ENCODE measurements at regions not wholly inside any gene's neighbourhood (a gene's known extent, or its start where the extent isn't known, plus 50 kb on each side); places are given as distances from the start of the nearest gene placed in this dataset.
"Not testable (repeated sequence)": the region's sequence is repeated elsewhere in the genome, so short reads cannot be mapped to it uniquely, and the experiment has no call there.

- in situ Hi-C loops (cut with MboI; ENCODE audit: low sequenced_read_pairs); H2BK20ac ChIP-seq (ENCODE audit: low read depth, low read length); H2AFZ ChIP-seq (replicated peaks; ENCODE audit: low read length, poor library complexity); H3K4me3 ChIP-seq (ENCODE audit: insufficient read depth, low read depth, low read length); H3K9ac ChIP-seq (ENCODE audit: low read depth, low read length); H3K79me1 ChIP-seq (ENCODE audit: low read depth in 1 of 2, low read length in 2 of 2); H4K8ac ChIP-seq (ENCODE audit: low read depth in 2 of 2, low read length in 2 of 2); H4K91ac ChIP-seq (ENCODE audit: insufficient read depth, low read depth, low read length); H3K18ac ChIP-seq (ENCODE audit: low read depth, low read length); H3K27me3 ChIP-seq (ENCODE audit: control insufficient read depth, insufficient read depth, low read length); H2BK15ac ChIP-seq (ENCODE audit: low read depth, low read length); H3K36me3 ChIP-seq (ENCODE audit: control insufficient read depth, insufficient read depth, low read length); H3K14ac ChIP-seq (replicated peaks; ENCODE audit: low read depth, low read length); POLR2A ChIA-PET (ENCODE audit: unreplicated experiment); H2AK9ac ChIP-seq (replicated peaks; ENCODE audit: low read depth, low read length, poor library complexity); H3K23ac ChIP-seq (ENCODE audit: low read depth, low read length); H2BK5ac ChIP-seq (ENCODE audit: low read depth, low read length, poor library complexity, severe bottlenecking); H3K9me3 ChIP-seq (ENCODE audit: control insufficient read depth, insufficient read depth, low read length); dilution Hi-C loops (cut with HindIII; ENCODE audit: low sequenced_read_pairs, unreplicated experiment); intact Hi-C loops (cut with micrococcal nuclease); H3K56ac ChIP-seq (ENCODE audit: extremely low read depth, insufficient read depth, low read length); H4K20me1 ChIP-seq (ENCODE audit: insufficient read depth, low read length); H3K4ac ChIP-seq (ENCODE audit: low read depth, low read length); H3K4me1 ChIP-seq (ENCODE audit: control insufficient read depth, insufficient read depth, low read length); H4K5ac ChIP-seq (ENCODE audit: low read depth, low read length); H3K9me1 ChIP-seq (ENCODE audit: insufficient read depth, low read length); H2AK5ac ChIP-seq (ENCODE audit: low read depth, low read length); H3K4me2 ChIP-seq (ENCODE audit: low read depth, low read length); ATAC-seq (ENCODE audit: low read depth); H3K27ac ChIP-seq (ENCODE audit: insufficient read depth, low read length): not testable (repeated sequence)
- peak overlapping the region; percentile 17; the same call in 1 of the 2 replicates for H2BK120ac ChIP-seq (ENCODE audit: low read depth, low read length)
- 100% methylated on average over 1 to 2 of the region's 8 CpGs for whole genome bisulfite sequencing, 2 experiments (ENCODE audit: extremely low coverage in 2 of 2, insufficient read length in 1 of 2)
- BruUV-seq (replicated peaks), result TSS peak; percentile 73
- DNase-seq, result peak; percentile 38
- CTCF ChIA-PET, result interaction anchor here (0.6 kb wide), 4 partner anchors 23 to 746 kb away, joined by 3 to 4 read pairs (median 3); no protein-coding TSS in a partner anchor
These were observed 58.7 kb downstream of the POU5F2 start for GRCh38 chr5:93682471-93683404.
